Central memory CD8-positive, alpha-beta T cell (primary cell): ENCODE measurements at regions not wholly inside any gene's neighbourhood (a gene's known extent, or its start where the extent isn't known, plus 50 kb on each side); places are given as distances from the start of the nearest gene placed in this dataset.

Experiments
- ATAC-seq: fragments of 150-1000 bp; cut with Tn5 transposase; replicated peaks from 2 replicates; pipeline ENCODE4 v1.10.0; 2022; ENCODE audit warnings: mild to moderate bottlenecking, moderate FRiP score, moderate number of reproducible peaks; ENCODE audit not compliant: poor library complexity, severe bottlenecking; ENCODE audit errors: extremely low read depth
- DNase-seq, 2 donors: peaks; one replicate each; pipeline ENCODE4 v3.0.0; 2021; ENCODE audit warnings: low spot score in 2 of 2
- H3K27ac Mint-ChIP-seq: one replicate; pipeline ENCODE4 v1.8.0; 2022; ENCODE audit warnings: low read depth, mild to moderate bottlenecking, moderate library complexity, mixed read lengths
- H3K27me3 Mint-ChIP-seq: one replicate; pipeline ENCODE4 v1.8.0; 2022; ENCODE audit warnings: mixed read lengths
- H3K36me3 Mint-ChIP-seq: one replicate; pipeline ENCODE4 v1.8.0; 2022; ENCODE audit warnings: mild to moderate bottlenecking, moderate library complexity, mixed read lengths; ENCODE audit not compliant: insufficient read depth
- H3K4me1 Mint-ChIP-seq: one replicate; pipeline ENCODE4 v1.8.0; 2022; ENCODE audit warnings: mixed read lengths
- H3K4me3 Mint-ChIP-seq: one replicate; pipeline ENCODE4 v1.8.0; 2022; ENCODE audit warnings: mild to moderate bottlenecking, moderate library complexity, mixed read lengths
- H3K9me3 Mint-ChIP-seq: one replicate; pipeline ENCODE4 v1.8.0; 2022; ENCODE audit warnings: mixed read lengths

DNA sequence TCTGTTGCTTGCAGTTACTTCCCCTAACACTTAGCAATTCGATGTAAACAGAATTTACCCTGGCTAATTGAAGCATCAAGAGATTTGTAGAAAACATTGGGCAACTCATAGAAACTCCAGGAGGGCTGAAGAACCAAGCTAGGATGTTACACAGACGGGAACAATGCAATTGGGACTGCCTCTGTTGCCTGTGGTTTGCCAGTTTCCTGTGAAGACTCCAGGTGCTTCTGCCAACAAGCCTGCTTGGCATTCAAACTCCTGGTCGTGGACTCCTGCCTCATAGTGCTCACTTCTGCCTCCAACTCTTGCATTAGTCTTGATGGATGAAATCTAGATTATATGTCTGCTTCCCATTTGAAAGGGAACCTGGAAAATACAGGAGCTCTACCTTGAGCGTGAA is 246.0 kb downstream of the BMP4 start:
- no peaks in the 10 kb centered on the region for H3K36me3 Mint-ChIP-seq
- no peak for ATAC-seq

DNA sequence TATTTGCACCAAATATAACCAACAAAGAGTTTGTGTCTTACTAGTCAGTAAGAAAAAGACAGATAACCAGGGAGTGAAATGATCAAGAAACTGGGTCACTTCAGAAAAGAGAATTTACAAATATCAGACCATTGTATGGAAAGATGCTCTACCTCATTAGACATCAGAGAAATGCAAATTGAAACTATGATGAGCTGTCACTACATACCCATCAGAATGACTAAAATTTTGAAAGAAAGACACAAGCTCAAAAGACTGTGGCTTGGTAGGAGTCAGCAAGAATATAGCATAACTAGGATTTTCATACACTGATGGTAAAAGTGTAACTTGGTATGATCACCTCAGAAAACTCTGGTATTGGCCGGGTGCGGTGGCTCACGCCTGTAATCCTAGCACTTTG is 247.2 kb downstream of the BMP4 start:
- no peaks in the 10 kb centered on the region for H3K36me3 Mint-ChIP-seq
- H3K4me1 Mint-ChIP-seq = no peaks in the 10 kb centered on the region

More for the DNA sequence above, 246.0 kb downstream of the BMP4 start:
- H3K4me3 Mint-ChIP-seq = no peak overlapping the region
- no peaks in the 10 kb centered on the region for H3K4me1 Mint-ChIP-seq
- H3K9me3 Mint-ChIP-seq = peaks cover 20% of the 10 kb centered on the region
- H3K27me3 Mint-ChIP-seq = no peaks in the 10 kb centered on the region
- DNase-seq = no peak
- no peak overlapping the region for H3K27ac Mint-ChIP-seq

DNA sequence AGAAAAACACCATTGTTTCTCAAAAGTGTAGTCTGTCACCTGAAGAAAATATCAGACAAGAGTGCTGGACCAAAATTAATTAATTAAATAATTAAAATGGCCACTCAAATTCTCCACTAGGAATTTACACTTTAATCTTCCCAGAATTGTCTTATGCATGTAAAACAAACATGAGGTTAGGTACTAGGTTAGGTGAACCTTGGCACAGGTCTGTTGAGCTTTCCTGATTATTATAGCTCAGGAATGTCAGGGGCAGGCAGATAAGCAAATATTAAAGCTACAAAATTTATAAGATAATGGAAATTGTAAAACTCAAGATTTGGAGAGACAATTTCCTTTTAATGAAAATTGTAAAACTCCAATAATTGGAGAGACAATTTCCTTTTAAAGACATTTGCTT is 253.2 kb downstream of the BMP4 start:
- Mint-ChIP-seq H3K36me3 (no peaks in the 10 kb centered on the region), H3K27me3 (no peaks in the 10 kb centered on the region), H3K4me3 (no peak overlapping the region), H3K27ac (no peak overlapping the region), H3K4me1 (no peaks in the 10 kb centered on the region), H3K9me3 (peaks cover 30% of the 10 kb centered on the region)
- ATAC-seq (no peak), DNase-seq (no peak)

More for the DNA sequence above, 247.2 kb downstream of the BMP4 start:
- H3K4me3 Mint-ChIP-seq = no peak overlapping the region
- no peak for DNase-seq
- no peaks in the 10 kb centered on the region for H3K27me3 Mint-ChIP-seq
- peaks cover 20% of the 10 kb centered on the region for H3K9me3 Mint-ChIP-seq
- no peak overlapping the region for H3K27ac Mint-ChIP-seq
- no peak for ATAC-seq

DNA sequence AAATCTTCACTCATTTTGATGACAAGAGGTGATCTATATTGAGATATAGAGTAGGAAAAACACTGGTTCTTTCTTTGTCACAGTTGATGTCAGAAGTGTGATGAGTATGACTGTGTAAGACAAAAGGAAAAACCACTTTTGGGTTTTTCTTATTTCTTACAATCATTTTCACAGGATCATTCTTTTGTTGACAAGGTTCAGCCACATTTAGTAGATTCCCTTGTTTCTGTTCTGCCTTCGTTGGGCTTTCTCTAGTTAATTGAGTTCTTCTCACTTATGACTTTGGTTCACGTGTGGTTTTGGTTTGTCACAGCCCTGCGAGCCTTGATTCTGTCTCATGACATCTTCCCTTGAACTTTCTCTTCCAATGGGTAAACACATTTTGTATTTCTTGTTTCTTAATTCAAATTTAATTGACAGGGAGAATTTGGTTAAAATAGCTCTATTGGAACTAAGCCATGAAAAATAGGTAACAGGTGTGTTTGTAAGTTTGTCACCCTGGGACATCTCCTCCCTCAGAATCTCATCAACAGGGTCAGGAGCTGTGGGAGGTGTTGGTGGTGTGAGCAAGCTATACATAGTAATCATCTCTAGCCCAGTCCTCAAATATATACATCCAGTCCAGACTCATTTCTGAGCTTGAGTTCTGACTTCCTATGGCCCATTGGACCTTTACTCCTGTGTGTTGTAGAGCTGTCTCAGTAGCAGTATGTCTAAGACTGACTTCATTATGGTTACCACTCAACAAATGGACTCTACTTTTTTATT is 255.3 kb downstream of the BMP4 start:
- no peak overlapping the region for H3K4me3 Mint-ChIP-seq
- H3K27ac Mint-ChIP-seq = no peak overlapping the region
- no peak for DNase-seq
- H3K4me1 Mint-ChIP-seq = no peaks in the 10 kb centered on the region
- no peaks in the 10 kb centered on the region for H3K27me3 Mint-ChIP-seq
- ATAC-seq = no peak
- H3K9me3 Mint-ChIP-seq = peaks cover 20% of the 10 kb centered on the region
- no peaks in the 10 kb centered on the region for H3K36me3 Mint-ChIP-seq

DNA sequence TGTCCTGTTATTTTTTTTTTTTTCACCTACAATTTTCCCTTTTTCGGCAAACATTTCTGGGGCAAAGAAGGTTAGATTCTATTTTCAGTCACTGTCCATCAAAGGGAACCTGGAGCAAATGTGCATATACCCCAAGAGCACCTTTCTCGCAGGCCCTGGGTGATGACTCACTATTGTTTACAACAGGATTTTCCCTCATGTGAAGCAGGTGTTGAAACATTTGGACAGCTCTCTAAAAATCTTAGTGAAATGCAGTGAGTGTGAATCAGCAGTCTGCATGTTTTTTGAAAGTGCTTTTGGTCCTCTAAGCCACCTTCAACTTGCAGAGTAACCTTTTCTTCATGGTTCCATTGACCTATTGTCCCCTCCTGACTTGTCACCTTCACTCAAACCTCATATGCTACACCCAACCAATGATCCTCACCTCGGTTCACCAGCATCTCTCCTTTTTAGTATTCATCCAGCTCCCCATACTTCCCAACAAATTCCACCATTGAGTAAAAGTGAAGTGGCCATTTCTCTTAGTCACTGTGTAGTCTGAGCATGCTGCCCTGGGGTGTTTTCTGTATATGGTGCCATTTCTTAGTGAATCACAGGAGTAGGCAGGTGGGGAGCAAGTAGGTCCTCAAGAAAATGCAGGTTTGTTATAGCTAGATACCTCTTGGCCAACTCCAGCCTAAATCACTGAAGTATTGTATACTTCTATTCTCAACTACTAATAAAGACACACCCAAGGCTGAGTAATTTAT is 260.2 kb downstream of the BMP4 start:
- Mint-ChIP-seq H3K27ac (no peak overlapping the region), H3K27me3 (no peaks in the 10 kb centered on the region)
- DNase-seq = no peak

DNA sequence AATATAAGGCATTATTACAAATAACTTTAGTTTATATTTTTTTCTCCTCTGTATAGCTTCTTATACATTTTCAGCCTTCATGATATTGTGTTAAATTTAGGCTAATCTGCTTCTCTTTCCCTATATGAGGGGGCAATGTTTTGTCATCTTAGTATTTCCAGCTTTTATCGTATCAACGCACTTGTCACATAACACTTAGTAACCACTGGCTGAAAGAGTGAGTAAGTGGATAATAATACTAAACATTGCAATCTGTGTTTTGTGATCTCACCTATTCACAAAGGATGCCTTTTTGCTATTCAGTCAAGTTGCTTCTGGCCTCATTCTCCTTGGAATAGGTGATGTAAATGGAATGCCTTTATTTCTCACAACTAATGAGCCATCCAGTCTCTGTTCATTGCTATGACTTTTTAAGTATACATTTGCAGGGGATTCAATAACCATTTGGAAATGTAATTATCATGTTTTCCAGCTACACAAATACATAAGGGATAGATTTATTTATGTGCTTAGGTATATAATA is 260.9 kb downstream of the BMP4 start:
- no peaks in the 10 kb centered on the region for H3K4me1 Mint-ChIP-seq
- peaks cover 15% of the 10 kb centered on the region for H3K9me3 Mint-ChIP-seq
- no peaks in the 10 kb centered on the region for H3K27me3 Mint-ChIP-seq
- ATAC-seq (no peak), DNase-seq (no peak)
- H3K36me3 Mint-ChIP-seq = no peaks in the 10 kb centered on the region
- no peak overlapping the region for H3K4me3 Mint-ChIP-seq
- H3K27ac Mint-ChIP-seq = no peak overlapping the region

More for the DNA sequence above, 260.2 kb downstream of the BMP4 start:
- no peaks in the 10 kb centered on the region for H3K4me1 Mint-ChIP-seq
- no peak overlapping the region for H3K4me3 Mint-ChIP-seq
- H3K36me3 Mint-ChIP-seq = no peaks in the 10 kb centered on the region
- ATAC-seq = no peak
- H3K9me3 Mint-ChIP-seq = peaks cover 21% of the 10 kb centered on the region

DNA sequence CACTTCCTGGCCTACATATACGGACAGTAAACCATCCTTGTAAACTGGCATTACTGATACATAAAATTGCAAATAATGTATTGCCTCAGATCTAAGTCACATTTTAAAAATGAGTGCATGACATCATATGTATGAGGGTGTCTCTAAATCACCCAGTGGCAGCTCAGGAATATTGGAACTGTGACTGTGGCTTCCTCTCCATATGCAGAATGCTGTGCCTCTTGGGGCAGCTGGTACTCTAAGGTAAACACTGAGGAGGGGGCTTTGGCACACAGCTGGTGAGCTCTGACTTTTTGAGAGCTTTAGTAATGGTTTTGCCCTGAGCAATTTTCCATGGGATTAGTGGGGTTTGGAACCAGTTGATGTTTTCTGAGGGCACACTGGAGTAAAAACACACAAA is 263.7 kb downstream of the BMP4 start:
- DNase-seq = no peak
- no peaks in the 10 kb centered on the region for H3K4me1 Mint-ChIP-seq
- peaks cover 14% of the 10 kb centered on the region for H3K9me3 Mint-ChIP-seq
- ATAC-seq = no peak
- H3K27ac Mint-ChIP-seq = no peak overlapping the region
- no peak overlapping the region for H3K4me3 Mint-ChIP-seq
- H3K36me3 Mint-ChIP-seq = no peaks in the 10 kb centered on the region
- H3K27me3 Mint-ChIP-seq = no peaks in the 10 kb centered on the region

DNA sequence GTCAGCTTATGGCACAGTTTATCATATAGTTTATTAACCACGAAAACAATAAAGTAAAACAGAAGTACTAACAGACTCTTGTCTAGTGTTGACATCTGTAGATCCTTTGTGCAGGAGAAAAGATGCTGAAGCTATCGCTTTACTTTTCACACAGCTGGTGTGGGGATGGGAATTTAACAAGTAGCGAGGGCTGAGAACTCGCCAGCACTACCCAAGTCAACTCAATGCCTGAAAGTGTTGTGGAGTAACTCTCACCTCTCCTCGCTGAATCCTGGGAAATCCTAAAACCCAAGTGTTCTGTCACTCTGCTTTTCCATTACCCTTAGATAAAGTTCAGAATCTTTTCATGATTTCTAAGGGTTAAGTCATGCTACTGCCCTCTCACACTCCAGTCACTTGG is 264.2 kb downstream of the BMP4 start:
- H3K4me1 Mint-ChIP-seq = no peaks in the 10 kb centered on the region
- H3K9me3 Mint-ChIP-seq = peaks cover 10% of the 10 kb centered on the region
- H3K4me3 Mint-ChIP-seq = no peak overlapping the region
- no peaks in the 10 kb centered on the region for H3K36me3 Mint-ChIP-seq
- no peak for DNase-seq
- no peaks in the 10 kb centered on the region for H3K27me3 Mint-ChIP-seq
- no peak overlapping the region for H3K27ac Mint-ChIP-seq
- ATAC-seq = no peak

DNA sequence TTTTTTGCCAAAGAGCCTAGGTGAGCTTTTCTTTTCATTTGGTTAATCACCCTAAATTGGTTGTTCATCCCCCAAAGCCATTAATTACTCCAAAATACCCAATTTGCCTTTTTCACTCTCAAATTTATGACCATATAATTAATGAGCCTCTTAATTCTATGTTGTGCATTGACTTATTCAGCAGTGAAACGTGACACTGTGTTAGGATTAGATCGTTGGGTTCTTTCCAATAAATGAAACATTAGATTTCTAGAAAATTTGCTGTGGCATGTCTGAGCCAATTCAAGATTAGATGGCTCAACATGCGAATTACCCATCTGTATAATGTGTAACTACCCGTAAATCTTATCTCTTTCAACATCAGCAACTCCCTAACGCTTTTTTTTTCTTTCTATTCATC is 273.4 kb downstream of the BMP4 start:
- Mint-ChIP-seq H3K9me3 (peaks cover 9% of the 10 kb centered on the region), H3K27me3 (no peaks in the 10 kb centered on the region), H3K27ac (no peak overlapping the region), H3K4me3 (no peak overlapping the region), H3K4me1 (no peaks in the 10 kb centered on the region), H3K36me3 (no peaks in the 10 kb centered on the region)
- no peak for ATAC-seq
- DNase-seq = no peak

DNA sequence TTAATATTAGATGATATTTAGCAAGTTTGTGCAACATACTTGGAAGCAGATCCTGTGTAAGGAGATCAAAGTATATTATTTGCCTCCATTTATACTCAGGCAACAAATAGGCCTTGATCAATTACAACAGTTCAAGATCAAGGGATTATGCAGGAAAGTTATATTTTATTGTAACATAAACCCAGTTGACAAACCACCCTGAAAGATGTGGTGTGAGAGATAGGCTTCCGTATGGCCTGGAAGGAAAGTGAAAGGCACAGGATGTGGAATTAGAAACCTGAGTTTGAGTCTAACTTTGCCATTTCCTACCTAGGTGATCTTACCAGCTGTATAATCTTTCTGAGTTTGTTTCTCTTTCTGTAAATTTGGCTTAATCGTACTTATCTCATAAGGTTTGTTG is 284.1 kb downstream of the BMP4 start:
- Mint-ChIP-seq H3K4me1 (no peaks in the 10 kb centered on the region), H3K27ac (no peak overlapping the region), H3K4me3 (no peak overlapping the region), H3K27me3 (no peaks in the 10 kb centered on the region), H3K36me3 (no peaks in the 10 kb centered on the region), H3K9me3 (peaks cover 12% of the 10 kb centered on the region)
- DNase-seq (no peak), ATAC-seq (no peak)

DNA sequence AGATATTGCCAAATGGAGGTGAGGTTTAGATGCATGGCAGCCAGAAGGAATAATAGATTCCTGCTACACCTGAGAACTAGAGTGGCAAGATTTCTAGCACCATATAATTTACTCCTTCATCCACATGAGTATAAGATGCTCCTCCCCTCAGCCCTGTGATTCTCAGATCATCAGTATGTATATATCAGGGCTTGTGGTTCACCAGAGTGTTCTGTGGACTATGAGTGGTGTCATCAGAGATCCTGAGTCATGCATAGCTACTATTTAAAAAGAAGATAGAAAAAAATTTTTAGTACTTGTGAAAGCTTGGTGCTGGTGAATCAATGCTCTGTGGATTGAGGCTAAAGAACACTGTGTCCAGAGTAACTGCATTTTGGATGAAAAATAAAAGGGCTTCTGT is 285.9 kb downstream of the BMP4 start:
- no peak for DNase-seq
- Mint-ChIP-seq H3K27ac (no peak overlapping the region), H3K36me3 (no peaks in the 10 kb centered on the region), H3K27me3 (no peaks in the 10 kb centered on the region), H3K9me3 (peaks cover 26% of the 10 kb centered on the region), H3K4me3 (no peak overlapping the region), H3K4me1 (no peaks in the 10 kb centered on the region)
- ATAC-seq = no peak

DNA sequence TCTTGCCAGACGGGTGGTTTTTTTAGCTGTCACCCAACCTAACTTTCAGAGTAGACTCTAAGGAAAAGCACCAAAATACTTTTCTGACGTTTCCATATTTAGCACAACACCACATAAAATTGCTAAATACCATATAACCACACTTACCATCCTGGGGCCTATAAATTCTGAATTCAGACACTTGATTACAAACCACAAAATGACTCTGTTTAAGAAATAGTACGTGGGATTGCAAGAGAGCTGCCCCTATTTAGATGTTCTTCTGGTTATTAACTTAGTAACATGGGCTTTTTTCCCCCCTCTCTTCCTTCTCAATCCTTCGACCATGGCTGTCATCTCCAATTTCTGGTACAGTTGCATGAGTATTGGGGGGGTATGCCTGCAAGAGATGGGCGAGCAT is 287.7 kb downstream of the BMP4 start:
- no peak overlapping the region for H3K27ac Mint-ChIP-seq
- DNase-seq (no peak), ATAC-seq (no peak)
- no peaks in the 10 kb centered on the region for H3K36me3 Mint-ChIP-seq
- H3K4me1 Mint-ChIP-seq = no peaks in the 10 kb centered on the region
- H3K4me3 Mint-ChIP-seq = no peak overlapping the region
- H3K9me3 Mint-ChIP-seq = peaks cover 20% of the 10 kb centered on the region
- H3K27me3 Mint-ChIP-seq = no peaks in the 10 kb centered on the region

DNA sequence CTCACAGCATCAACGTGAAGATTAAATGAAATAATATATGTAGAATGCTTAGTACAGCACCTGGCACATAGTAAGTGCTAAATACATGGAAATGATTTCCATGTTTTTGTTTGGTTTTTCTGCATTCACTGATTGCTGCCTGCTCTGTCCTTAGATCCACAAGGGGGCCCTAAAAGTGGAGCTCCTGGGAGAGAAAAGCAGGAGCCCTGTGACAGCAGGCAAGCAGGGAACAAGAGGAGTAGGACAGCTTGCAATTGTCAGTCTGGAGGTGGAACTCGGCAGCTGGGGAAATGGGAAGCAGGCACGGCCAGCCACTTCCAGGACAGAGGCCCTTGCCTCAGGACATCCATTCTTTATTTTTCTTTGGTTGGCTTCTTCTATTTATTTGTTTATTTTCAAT is 292.9 kb downstream of the BMP4 start:
- H3K36me3 Mint-ChIP-seq = no peaks in the 10 kb centered on the region
- H3K4me1 Mint-ChIP-seq = no peaks in the 10 kb centered on the region
- no peak overlapping the region for H3K4me3 Mint-ChIP-seq
- no peak for ATAC-seq
- H3K27me3 Mint-ChIP-seq = no peaks in the 10 kb centered on the region
- H3K9me3 Mint-ChIP-seq = peaks cover 19% of the 10 kb centered on the region
- DNase-seq = no peak
- H3K27ac Mint-ChIP-seq = no peak overlapping the region
